Fibroblast of lung (primary cell): ENCODE measurements at regions not wholly inside any gene's neighbourhood (a gene's known extent, or its start where the extent isn't known, plus 50 kb on each side); places are given as distances from the start of the nearest gene placed in this dataset.

Source experiments
- DNase-seq, 2 donors: peaks; one replicate each; pipeline versions ENCODE4 v3.0.0 to v3.0.0-alpha.2; 2010; ENCODE audit warnings: low read depth in 2 of 2
- H2AFZ ChIP-seq: 2 replicates; pipeline ENCODE4 v1.5.1; 2012; ENCODE audit warnings: low read length, control low read depth, inconsistent platforms
- H3K27ac ChIP-seq: 2 replicates; pipeline ENCODE4 v1.5.1; 2011; ENCODE audit warnings: low read length, control low read depth; ENCODE audit not compliant: insufficient read depth
- H3K27me3 ChIP-seq: 2 replicates; pipeline ENCODE4 v1.5.1; 2011; ENCODE audit warnings: mild to moderate bottlenecking, low read length; ENCODE audit not compliant: control insufficient read depth, insufficient read depth
- H3K36me3 ChIP-seq: 2 replicates; pipeline ENCODE4 v1.5.1; 2011; ENCODE audit warnings: low read length; ENCODE audit not compliant: control insufficient read depth, insufficient read depth
- H3K4me1 ChIP-seq: 2 replicates; pipeline ENCODE4 v1.5.1; 2011; ENCODE audit warnings: low read length; ENCODE audit not compliant: control insufficient read depth, insufficient read depth; ENCODE audit errors: extremely low read depth
- H3K4me2 ChIP-seq: 2 replicates; pipeline ENCODE4 v1.5.1; 2011; ENCODE audit warnings: low read length, control low read depth; ENCODE audit not compliant: insufficient read depth; ENCODE audit errors: extremely low read depth
- H3K4me3 ChIP-seq, 4 experiments: fragments of 200-600 bp in 1 of 4; sonication (generic) in 1 of 4; replicated peaks in 1 of 4; 2 replicates each; pipeline ENCODE4 v1.5.1; 2011 to 2016; ENCODE audit warnings: low read length in 4 of 4, low read depth in 3 of 4, mild to moderate bottlenecking in 3 of 4, control low read depth in 2 of 4, inconsistent platforms in 1 of 4, mixed read lengths in 1 of 4; ENCODE audit not compliant: insufficient read depth in 1 of 4; ENCODE audit errors: control extremely low read depth in 1 of 4
- H3K79me2 ChIP-seq: 2 replicates; pipeline ENCODE4 v1.5.1; 2012; ENCODE audit warnings: mild to moderate bottlenecking, low read length, inconsistent platforms; ENCODE audit not compliant: control insufficient read depth, insufficient read depth
- H3K9ac ChIP-seq: 2 replicates; pipeline ENCODE4 v1.5.1; 2011; ENCODE audit warnings: mild to moderate bottlenecking, low read length, control low read depth; ENCODE audit not compliant: insufficient read depth
- H3K9me3 ChIP-seq: 2 replicates; pipeline ENCODE4 v1.5.1; 2012; ENCODE audit warnings: low read depth, low read length; ENCODE audit not compliant: control insufficient read depth, insufficient read depth
- H4K20me1 ChIP-seq: 2 replicates; pipeline ENCODE4 v1.5.1; 2011; ENCODE audit warnings: low read length; ENCODE audit not compliant: control insufficient read depth, insufficient read depth; ENCODE audit errors: extremely low read depth
- EZH2 ChIP-seq: IDR thresholded peaks from 2 replicates; pipeline ENCODE4 v1.5.1; 2012; ENCODE audit warnings: low read length, control low read depth, mild to moderate bottlenecking; ENCODE audit errors: missing control alignments
- TF ChIP-seq, protein P1 (sequence below), 2 donors: IDR thresholded peaks in 1 of 2; conservative IDR thresholded peaks in 1 of 2; 1 replicate in 1 of 2; 2 replicates in 1 of 2; pipeline ENCODE4 v1.5.1; 2011 to 2012; ENCODE audit warnings: low read length in 2 of 2, control low read depth in 1 of 2, inconsistent platforms in 1 of 2, low read depth in 1 of 2, mild to moderate bottlenecking in 1 of 2

DNA sequence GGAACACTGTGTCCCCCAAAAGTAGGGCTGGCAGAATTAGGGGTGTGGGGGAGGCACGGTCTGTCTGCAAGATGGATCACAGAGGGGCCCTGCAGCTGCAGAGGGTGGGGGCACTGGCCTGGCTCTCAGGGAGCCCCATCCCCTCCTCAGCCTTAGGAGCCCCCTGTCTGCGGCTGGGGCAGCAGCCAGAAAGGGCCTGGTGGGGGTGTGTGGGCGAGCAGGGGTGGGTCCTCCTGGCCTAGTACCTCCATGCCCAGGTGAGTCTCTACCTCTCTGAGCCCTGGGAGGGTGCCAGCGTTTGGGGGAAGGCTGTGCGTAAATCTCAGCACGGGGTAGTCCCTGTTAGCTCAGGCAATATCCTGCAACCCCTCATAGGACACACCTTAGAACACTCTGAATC lies 280.5 kb upstream of the PPP2R2D start:
- Histone ChIP-seq H3K27me3 (no peaks in the 10 kb centered on the region), H4K20me1 (no peaks in the 10 kb centered on the region), H3K4me1 (no peaks in the 10 kb centered on the region), H3K36me3 (no peaks in the 10 kb centered on the region), H2AFZ (no peak overlapping the region), H3K9ac (no peak overlapping the region), H3K9me3 (no peaks in the 10 kb centered on the region), H3K4me2 (no peak overlapping the region), H3K4me3 (no peak overlapping the region), H3K79me2 (no peaks in the 10 kb centered on the region), H3K27ac (no peak overlapping the region)
- no peak for DNase-seq
- TF ChIP-seq EZH2: no peak
- TF ChIP-seq, protein P1, sequence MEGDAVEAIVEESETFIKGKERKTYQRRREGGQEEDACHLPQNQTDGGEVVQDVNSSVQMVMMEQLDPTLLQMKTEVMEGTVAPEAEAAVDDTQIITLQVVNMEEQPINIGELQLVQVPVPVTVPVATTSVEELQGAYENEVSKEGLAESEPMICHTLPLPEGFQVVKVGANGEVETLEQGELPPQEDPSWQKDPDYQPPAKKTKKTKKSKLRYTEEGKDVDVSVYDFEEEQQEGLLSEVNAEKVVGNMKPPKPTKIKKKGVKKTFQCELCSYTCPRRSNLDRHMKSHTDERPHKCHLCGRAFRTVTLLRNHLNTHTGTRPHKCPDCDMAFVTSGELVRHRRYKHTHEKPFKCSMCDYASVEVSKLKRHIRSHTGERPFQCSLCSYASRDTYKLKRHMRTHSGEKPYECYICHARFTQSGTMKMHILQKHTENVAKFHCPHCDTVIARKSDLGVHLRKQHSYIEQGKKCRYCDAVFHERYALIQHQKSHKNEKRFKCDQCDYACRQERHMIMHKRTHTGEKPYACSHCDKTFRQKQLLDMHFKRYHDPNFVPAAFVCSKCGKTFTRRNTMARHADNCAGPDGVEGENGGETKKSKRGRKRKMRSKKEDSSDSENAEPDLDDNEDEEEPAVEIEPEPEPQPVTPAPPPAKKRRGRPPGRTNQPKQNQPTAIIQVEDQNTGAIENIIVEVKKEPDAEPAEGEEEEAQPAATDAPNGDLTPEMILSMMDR (conservative IDR thresholded peaks at IDR 0.05 in 1 of 2, IDR thresholded peaks at IDR 0.05 in 1 of 2; ENCODE audit: low read depth in 1 of 2, low read length in 2 of 2): no peak

DNA sequence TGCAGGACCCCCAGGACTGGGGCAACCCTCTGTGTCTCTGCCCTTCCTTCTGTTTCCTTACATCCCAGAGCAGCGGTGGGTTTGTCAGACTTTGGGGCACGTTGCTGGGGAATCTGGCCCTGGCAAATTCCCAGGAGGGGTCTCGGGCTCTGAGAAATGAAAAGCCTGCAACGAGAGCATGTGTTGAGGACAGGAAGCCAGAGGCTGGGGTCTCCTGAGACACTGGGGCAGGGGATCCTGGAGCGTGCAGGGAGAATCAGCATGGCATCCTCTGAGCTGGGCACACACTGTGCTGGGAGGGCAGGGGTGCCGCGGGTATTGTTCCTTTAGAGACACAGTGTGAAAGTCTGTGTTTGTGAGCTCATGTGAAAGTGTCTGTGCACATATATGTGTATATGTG lies 279.9 kb upstream of the PPP2R2D start:
- no peak overlapping the region for H3K4me2 ChIP-seq
- no peaks in the 10 kb centered on the region for H3K27me3 ChIP-seq

GRCh38 chr10:131621784-131622624 lies 278.8 kb upstream of the PPP2R2D start:
- Histone ChIP-seq H2AFZ (no peak overlapping the region), H3K27ac (no peak overlapping the region), H4K20me1 (no peaks in the 10 kb centered on the region), H3K9ac (no peak overlapping the region), H3K4me1 (no peaks in the 10 kb centered on the region), H3K9me3 (no peaks in the 10 kb centered on the region), H3K36me3 (no peaks in the 10 kb centered on the region), H3K4me2 (no peak overlapping the region), H3K79me2 (no peaks in the 10 kb centered on the region), H3K27me3 (no peaks in the 10 kb centered on the region), H3K4me3 (no peak overlapping the region)
- TF ChIP-seq, protein P1 (conservative IDR thresholded peaks at IDR 0.05 in 1 of 2, IDR thresholded peaks at IDR 0.05 in 1 of 2; ENCODE audit: low read depth in 1 of 2, low read length in 2 of 2): no peak
- no peak for TF ChIP-seq EZH2
- DNase-seq: no peak

More for the DNA sequence above, 279.9 kb upstream of the PPP2R2D start:
- Histone ChIP-seq H3K4me1 (no peaks in the 10 kb centered on the region), H4K20me1 (no peaks in the 10 kb centered on the region), H3K9ac (no peak overlapping the region), H3K9me3 (no peaks in the 10 kb centered on the region), H3K27ac (no peak overlapping the region), H2AFZ (no peak overlapping the region), H3K36me3 (no peaks in the 10 kb centered on the region), H3K79me2 (no peaks in the 10 kb centered on the region), H3K4me3 (no peak overlapping the region)
- no peak for DNase-seq
- TF ChIP-seq, protein P1 (conservative IDR thresholded peaks at IDR 0.05 in 1 of 2, IDR thresholded peaks at IDR 0.05 in 1 of 2; ENCODE audit: low read depth in 1 of 2, low read length in 2 of 2): no peak
- TF ChIP-seq EZH2: no peak
